Liver (tissue), 8 donors: ENCODE measurements at regions not wholly inside any gene's neighbourhood (a gene's known extent, or its start where the extent isn't known, plus 50 kb on each side); places are given as distances from the start of the nearest gene placed in this dataset.

Experiments
- DNase-seq: peaks from one replicate; pipeline ENCODE4 v3.0.0-alpha.2; 2017; ENCODE audit warnings: low spot score
- H3K27ac ChIP-seq, 2 donors: one replicate each; pipeline ENCODE4 v1.7.0; 2013; ENCODE audit warnings: inconsistent platforms in 2 of 2, low read length in 2 of 2, control low read depth in 1 of 2, low read depth in 1 of 2, mild to moderate bottlenecking in 1 of 2
- H3K27me3 ChIP-seq, 4 donors: one replicate each; pipeline versions ENCODE4 v1.6.1 to v1.7.0; 2013; ENCODE audit warnings: low read length in 3 of 4, inconsistent platforms in 1 of 4, mild to moderate bottlenecking in 1 of 4, moderate library complexity in 1 of 4; ENCODE audit not compliant: control insufficient read depth in 4 of 4, insufficient read depth in 4 of 4
- H3K36me3 ChIP-seq, 4 donors: one replicate each; pipeline versions ENCODE4 v1.6.1 to v1.7.0; 2013; ENCODE audit warnings: low read length in 3 of 4, mild to moderate bottlenecking in 3 of 4, low read depth in 1 of 4, moderate library complexity in 1 of 4; ENCODE audit not compliant: control insufficient read depth in 4 of 4, insufficient read depth in 3 of 4
- H3K4me1 ChIP-seq, 4 donors: one replicate each; pipeline versions ENCODE4 v1.6.1 to v1.7.0; 2013; ENCODE audit warnings: low read length in 3 of 4, mild to moderate bottlenecking in 3 of 4, moderate library complexity in 1 of 4; ENCODE audit not compliant: control insufficient read depth in 4 of 4, insufficient read depth in 4 of 4
- H3K4me3 ChIP-seq, 3 donors: one replicate each; pipeline versions ENCODE4 v1.6.1 to v1.7.0; 2013; ENCODE audit warnings: low read length in 3 of 3, control low read depth in 1 of 3, low read depth in 1 of 3, mild to moderate bottlenecking in 1 of 3
- H3K9ac ChIP-seq, 2 donors: one replicate each; pipeline ENCODE4 v1.7.0; 2013; ENCODE audit warnings: low read length in 2 of 2, mild to moderate bottlenecking in 2 of 2, moderate library complexity in 2 of 2, control low read depth in 1 of 2, low read depth in 1 of 2
- H3K9me3 ChIP-seq, 4 donors: one replicate each; pipeline versions ENCODE4 v1.6.1 to v1.7.0; 2013; ENCODE audit warnings: low read length in 3 of 4; ENCODE audit not compliant: control insufficient read depth in 4 of 4
- ATF3 ChIP-seq: IDR thresholded peaks from 2 replicates; pipeline ENCODE4 v1.6.1; 2016; ENCODE audit warnings: antibody characterized with exemption
- FOXA1 ChIP-seq: IDR thresholded peaks from 2 replicates; pipeline ENCODE4 v1.6.1; 2016; ENCODE audit warnings: antibody characterized with exemption
- FOXA2 ChIP-seq: IDR thresholded peaks from 2 replicates; pipeline ENCODE4 v1.6.1; 2016; ENCODE audit warnings: antibody characterized with exemption
- GABPA ChIP-seq, 2 donors: IDR thresholded peaks in 1 of 2; conservative IDR thresholded peaks in 1 of 2; 2 replicates each; pipeline ENCODE4 v1.6.1; 2016; ENCODE audit warnings: antibody characterized with exemption in 2 of 2, mild to moderate bottlenecking in 1 of 2, moderate library complexity in 1 of 2
- HNF4G ChIP-seq: IDR thresholded peaks from 2 replicates; pipeline ENCODE4 v1.6.1; 2016; ENCODE audit warnings: antibody characterized with exemption
- JUND ChIP-seq, 2 donors: IDR thresholded peaks; 2 replicates each; pipeline ENCODE4 v1.6.1; 2016; ENCODE audit warnings: antibody characterized with exemption in 2 of 2
- MAX ChIP-seq: IDR thresholded peaks from 2 replicates; pipeline ENCODE4 v1.6.1; 2016; ENCODE audit warnings: antibody characterized with exemption
- NR2F2 ChIP-seq: IDR thresholded peaks from 2 replicates; pipeline ENCODE4 v1.6.1; 2016; ENCODE audit warnings: antibody characterized with exemption
- RAD21 ChIP-seq, 2 donors: IDR thresholded peaks; 2 replicates each; pipeline ENCODE4 v1.6.1; 2016; ENCODE audit warnings: antibody characterized with exemption in 2 of 2, mild to moderate bottlenecking in 2 of 2
- SP1 ChIP-seq: IDR thresholded peaks from 2 replicates; pipeline ENCODE4 v1.6.1; 2018; ENCODE audit warnings: antibody characterized with exemption, mild to moderate bottlenecking
- TAF1 ChIP-seq: conservative IDR thresholded peaks from 2 replicates; pipeline ENCODE4 v1.6.1; 2016; ENCODE audit warnings: antibody characterized with exemption, mild to moderate bottlenecking
- ZBTB33 ChIP-seq: IDR thresholded peaks from 2 replicates; pipeline ENCODE4 v1.6.1; 2016; ENCODE audit warnings: antibody characterized with exemption
- WGBS: extraction: QIAGEN DNeasy Blood & Tissue Kit; methylation state at CpG from one replicate; pipeline ENCODE4 v1.1.7; 2013; 5-methylcytosine and 5-hydroxymethylcytosine counted together
- TF ChIP-seq, protein P1 (sequence below): IDR thresholded peaks from 2 replicates; pipeline ENCODE4 v1.6.1; 2016; ENCODE audit warnings: antibody characterized with exemption, mild to moderate bottlenecking
- TF ChIP-seq, protein P2 (sequence below): fragments of 150-350 bp; IDR thresholded peaks from 2 replicates; pipeline ENCODE4 v1.5.1; 2017; ENCODE audit warnings: improper control_type of control experiment, low read depth, low read length; ENCODE audit not compliant: missing input control
- donor health status: healthy.
- donor health status: healthy.
- donor health status: healthy.
- donor health status: healthy.
- donor health status: healthy.

DNA sequence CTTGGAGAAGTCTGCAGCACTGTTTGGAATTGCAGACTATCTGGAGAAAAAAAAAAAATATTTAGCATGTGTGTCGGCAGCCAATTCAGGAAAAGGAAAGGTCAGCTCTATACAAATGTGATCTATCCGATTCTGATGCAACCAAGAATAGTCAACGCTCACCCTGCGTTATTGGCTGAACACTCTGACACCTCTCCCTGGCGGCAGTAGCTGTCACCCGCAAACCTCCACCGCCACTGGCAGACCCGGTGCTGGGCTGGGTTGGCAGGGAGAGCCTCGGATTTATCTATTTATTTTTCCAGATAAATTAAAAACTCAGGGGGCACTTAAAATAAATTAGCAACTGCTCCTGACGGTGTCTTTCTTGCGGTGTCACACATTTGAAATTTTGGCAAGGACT lies 409.7 kb downstream of the VRK1 start:
- TF ChIP-seq, protein P1, sequence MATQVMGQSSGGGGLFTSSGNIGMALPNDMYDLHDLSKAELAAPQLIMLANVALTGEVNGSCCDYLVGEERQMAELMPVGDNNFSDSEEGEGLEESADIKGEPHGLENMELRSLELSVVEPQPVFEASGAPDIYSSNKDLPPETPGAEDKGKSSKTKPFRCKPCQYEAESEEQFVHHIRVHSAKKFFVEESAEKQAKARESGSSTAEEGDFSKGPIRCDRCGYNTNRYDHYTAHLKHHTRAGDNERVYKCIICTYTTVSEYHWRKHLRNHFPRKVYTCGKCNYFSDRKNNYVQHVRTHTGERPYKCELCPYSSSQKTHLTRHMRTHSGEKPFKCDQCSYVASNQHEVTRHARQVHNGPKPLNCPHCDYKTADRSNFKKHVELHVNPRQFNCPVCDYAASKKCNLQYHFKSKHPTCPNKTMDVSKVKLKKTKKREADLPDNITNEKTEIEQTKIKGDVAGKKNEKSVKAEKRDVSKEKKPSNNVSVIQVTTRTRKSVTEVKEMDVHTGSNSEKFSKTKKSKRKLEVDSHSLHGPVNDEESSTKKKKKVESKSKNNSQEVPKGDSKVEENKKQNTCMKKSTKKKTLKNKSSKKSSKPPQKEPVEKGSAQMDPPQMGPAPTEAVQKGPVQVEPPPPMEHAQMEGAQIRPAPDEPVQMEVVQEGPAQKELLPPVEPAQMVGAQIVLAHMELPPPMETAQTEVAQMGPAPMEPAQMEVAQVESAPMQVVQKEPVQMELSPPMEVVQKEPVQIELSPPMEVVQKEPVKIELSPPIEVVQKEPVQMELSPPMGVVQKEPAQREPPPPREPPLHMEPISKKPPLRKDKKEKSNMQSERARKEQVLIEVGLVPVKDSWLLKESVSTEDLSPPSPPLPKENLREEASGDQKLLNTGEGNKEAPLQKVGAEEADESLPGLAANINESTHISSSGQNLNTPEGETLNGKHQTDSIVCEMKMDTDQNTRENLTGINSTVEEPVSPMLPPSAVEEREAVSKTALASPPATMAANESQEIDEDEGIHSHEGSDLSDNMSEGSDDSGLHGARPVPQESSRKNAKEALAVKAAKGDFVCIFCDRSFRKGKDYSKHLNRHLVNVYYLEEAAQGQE: no peak
- TF ChIP-seq ATF3: no peak
- no peak for TF ChIP-seq SP1
- Histone ChIP-seq H3K9me3 (no peaks in the 10 kb centered on the region), H3K9ac (no peak overlapping the region), H3K27ac (no peak overlapping the region), H3K36me3 (no peaks in the 10 kb centered on the region), H3K4me3 (no peak overlapping the region), H3K4me1 (no peaks in the 10 kb centered on the region), H3K27me3 (peaks cover 0 to 7% (median 0%) of the 10 kb centered on the region in 4 donors)
- DNase-seq: no peak
- 75% methylated on average over 11 of the region's 11 CpGs for WGBS

GRCh38 chr14:97210202-97210601 lies 413.0 kb downstream of the VRK1 start:
- DNase-seq: no peak
- no peak overlapping the region for H3K4me3 ChIP-seq
- no peaks in the 10 kb centered on the region for H3K9me3 ChIP-seq
- H3K4me1 ChIP-seq: no peaks in the 10 kb centered on the region
- no peak overlapping the region for H3K27ac ChIP-seq
- H3K9ac ChIP-seq: no peak overlapping the region
- TF ChIP-seq HNF4G (no peak), TAF1 (no peak), GABPA (IDR thresholded peaks at IDR 0.05 in 1 of 2, conservative IDR thresholded peaks at IDR 0.05 in 1 of 2) (no peak), MAX (no peak), JUND (IDR thresholded peaks at IDR 0.05) (no peak), RAD21 (IDR thresholded peaks at IDR 0.05) (no peak), FOXA2 (no peak), ATF3 (no peak), NR2F2 (no peak), FOXA1 (no peak), ZBTB33 (no peak)
- TF ChIP-seq, protein P1: no peak
- TF ChIP-seq, protein P2, sequence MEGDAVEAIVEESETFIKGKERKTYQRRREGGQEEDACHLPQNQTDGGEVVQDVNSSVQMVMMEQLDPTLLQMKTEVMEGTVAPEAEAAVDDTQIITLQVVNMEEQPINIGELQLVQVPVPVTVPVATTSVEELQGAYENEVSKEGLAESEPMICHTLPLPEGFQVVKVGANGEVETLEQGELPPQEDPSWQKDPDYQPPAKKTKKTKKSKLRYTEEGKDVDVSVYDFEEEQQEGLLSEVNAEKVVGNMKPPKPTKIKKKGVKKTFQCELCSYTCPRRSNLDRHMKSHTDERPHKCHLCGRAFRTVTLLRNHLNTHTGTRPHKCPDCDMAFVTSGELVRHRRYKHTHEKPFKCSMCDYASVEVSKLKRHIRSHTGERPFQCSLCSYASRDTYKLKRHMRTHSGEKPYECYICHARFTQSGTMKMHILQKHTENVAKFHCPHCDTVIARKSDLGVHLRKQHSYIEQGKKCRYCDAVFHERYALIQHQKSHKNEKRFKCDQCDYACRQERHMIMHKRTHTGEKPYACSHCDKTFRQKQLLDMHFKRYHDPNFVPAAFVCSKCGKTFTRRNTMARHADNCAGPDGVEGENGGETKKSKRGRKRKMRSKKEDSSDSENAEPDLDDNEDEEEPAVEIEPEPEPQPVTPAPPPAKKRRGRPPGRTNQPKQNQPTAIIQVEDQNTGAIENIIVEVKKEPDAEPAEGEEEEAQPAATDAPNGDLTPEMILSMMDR: no peak
- 80% methylated on average over 1 of the region's 1 CpG for WGBS
- H3K27me3 ChIP-seq: peaks cover 0 to 9% (median 3%) of the 10 kb centered on the region in 4 donors
- no peaks in the 10 kb centered on the region for H3K36me3 ChIP-seq
